ENCODE measurements at regions not wholly inside any gene's neighbourhood (a gene's known extent, or its start where the extent isn't known, plus 50 kb on each side); places are given as distances from the start of the nearest gene placed in this dataset.
"Not testable (repeated sequence)": the region's sequence is repeated elsewhere in the genome, so short reads cannot be mapped to it uniquely, and the experiment has no call there.

DNA sequence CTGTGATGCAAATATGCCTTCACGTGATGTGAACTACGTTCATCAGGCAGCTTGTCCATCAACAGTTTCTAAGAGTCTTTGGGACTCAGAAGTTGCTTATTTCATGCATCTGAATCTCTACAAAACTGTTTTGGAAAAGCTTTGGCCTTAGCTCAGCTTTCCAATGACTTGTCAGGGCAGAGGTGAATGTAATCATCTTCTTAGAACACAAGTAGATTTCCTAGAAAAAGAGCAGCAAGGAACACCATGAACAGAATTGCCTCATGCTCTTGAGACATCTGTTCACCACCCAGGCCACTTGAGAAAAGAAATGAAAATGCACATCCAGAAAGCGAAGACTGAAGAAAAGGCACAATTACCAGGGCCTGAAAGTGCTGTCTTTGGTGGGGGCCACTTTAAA lies 105.8 kb upstream of the PDHA1 start:
- Histone ChIP-seq H3K9me3 (ENCODE audit: low read depth, low read length, poor library complexity, severe bottlenecking) (peaks cover 5% of the 10 kb centered on the region), H3K27me3 (replicated peaks; ENCODE audit: insufficient read depth, low read depth, low read length, poor library complexity) (no peaks in the 10 kb centered on the region), H3K4me3 (ENCODE audit: low read depth, low read length, poor library complexity, severe bottlenecking) (no peak overlapping the region), H3K36me3 (ENCODE audit: insufficient read depth, low read length, poor library complexity, severe bottlenecking) (no peaks in the 10 kb centered on the region), H3K4me1 (ENCODE audit: insufficient read depth, low read length, poor library complexity, severe bottlenecking) (no peaks in the 10 kb centered on the region), H3K27ac (ENCODE audit: low read depth, low read length, poor library complexity, severe bottlenecking) (no peak overlapping the region)
- no peak for DNase-seq (ENCODE audit: low spot score)
- intact Hi-C loops (cut with micrococcal nuclease; ENCODE audit: unreplicated experiment), result no loop called here
- ChIA-PET CTCF (interaction anchor here (0.6 kb wide), 1 partner anchor 116 kb away, joined by 4 read pairs; the partner anchor contains the start of gene ADGRG2), POLR2A (ENCODE audit: low non-redundant PET) (no interaction called here)
- TF ChIP-seq, protein P1, sequence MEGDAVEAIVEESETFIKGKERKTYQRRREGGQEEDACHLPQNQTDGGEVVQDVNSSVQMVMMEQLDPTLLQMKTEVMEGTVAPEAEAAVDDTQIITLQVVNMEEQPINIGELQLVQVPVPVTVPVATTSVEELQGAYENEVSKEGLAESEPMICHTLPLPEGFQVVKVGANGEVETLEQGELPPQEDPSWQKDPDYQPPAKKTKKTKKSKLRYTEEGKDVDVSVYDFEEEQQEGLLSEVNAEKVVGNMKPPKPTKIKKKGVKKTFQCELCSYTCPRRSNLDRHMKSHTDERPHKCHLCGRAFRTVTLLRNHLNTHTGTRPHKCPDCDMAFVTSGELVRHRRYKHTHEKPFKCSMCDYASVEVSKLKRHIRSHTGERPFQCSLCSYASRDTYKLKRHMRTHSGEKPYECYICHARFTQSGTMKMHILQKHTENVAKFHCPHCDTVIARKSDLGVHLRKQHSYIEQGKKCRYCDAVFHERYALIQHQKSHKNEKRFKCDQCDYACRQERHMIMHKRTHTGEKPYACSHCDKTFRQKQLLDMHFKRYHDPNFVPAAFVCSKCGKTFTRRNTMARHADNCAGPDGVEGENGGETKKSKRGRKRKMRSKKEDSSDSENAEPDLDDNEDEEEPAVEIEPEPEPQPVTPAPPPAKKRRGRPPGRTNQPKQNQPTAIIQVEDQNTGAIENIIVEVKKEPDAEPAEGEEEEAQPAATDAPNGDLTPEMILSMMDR (conservative IDR thresholded peaks at IDR 0.05; ENCODE audit: low read depth, low read length), result no peak
- no peak for TF ChIP-seq EZH2 (IDR thresholded peaks at IDR 0.05; ENCODE audit: borderline replicate concordance, low read depth, low read length, poor library complexity, severe bottlenecking)
- BruUV-seq (replicated peaks), result no TSS peak

DNA sequence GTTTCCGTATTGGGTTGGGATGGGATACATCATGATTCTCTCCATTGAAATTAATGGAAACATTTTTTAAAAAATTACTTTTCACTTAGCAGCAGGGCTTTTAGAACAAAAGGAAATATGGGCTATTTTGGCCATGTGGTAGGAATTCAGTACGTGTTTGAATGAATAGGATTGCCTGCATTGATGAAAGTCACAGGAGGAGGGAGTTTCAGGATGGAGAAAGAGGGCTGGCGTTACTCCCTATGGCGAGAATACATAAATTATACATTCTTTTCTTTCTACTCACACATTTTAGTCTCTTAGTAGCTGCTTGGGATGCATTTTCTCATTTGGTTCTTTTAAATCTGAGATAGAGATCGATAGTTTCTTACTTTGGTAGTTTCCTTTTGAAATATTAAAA lies 100.3 kb upstream of the PDHA1 start:
- Histone ChIP-seq H3K9me3 (ENCODE audit: low read depth, low read length, poor library complexity, severe bottlenecking) (peaks cover 5% of the 10 kb centered on the region), H3K27ac (ENCODE audit: low read depth, low read length, poor library complexity, severe bottlenecking) (no peak overlapping the region), H3K36me3 (ENCODE audit: insufficient read depth, low read length, poor library complexity, severe bottlenecking) (no peaks in the 10 kb centered on the region), H3K4me1 (ENCODE audit: insufficient read depth, low read length, poor library complexity, severe bottlenecking) (no peaks in the 10 kb centered on the region), H3K27me3 (replicated peaks; ENCODE audit: insufficient read depth, low read depth, low read length, poor library complexity) (no peaks in the 10 kb centered on the region), H3K4me3 (ENCODE audit: low read depth, low read length, poor library complexity, severe bottlenecking) (no peak overlapping the region)
- ChIA-PET POLR2A (ENCODE audit: low non-redundant PET) (no interaction called here), CTCF (no interaction called here)
- no TSS peak for BruUV-seq (replicated peaks)
- intact Hi-C loops (cut with micrococcal nuclease; ENCODE audit: unreplicated experiment), result no loop called here
- TF ChIP-seq, protein P1 (conservative IDR thresholded peaks at IDR 0.05; ENCODE audit: low read depth, low read length), result no peak
- no peak for TF ChIP-seq EZH2 (IDR thresholded peaks at IDR 0.05; ENCODE audit: borderline replicate concordance, low read depth, low read length, poor library complexity, severe bottlenecking)
- DNase-seq (ENCODE audit: low spot score), result peak; percentile 68

DNA sequence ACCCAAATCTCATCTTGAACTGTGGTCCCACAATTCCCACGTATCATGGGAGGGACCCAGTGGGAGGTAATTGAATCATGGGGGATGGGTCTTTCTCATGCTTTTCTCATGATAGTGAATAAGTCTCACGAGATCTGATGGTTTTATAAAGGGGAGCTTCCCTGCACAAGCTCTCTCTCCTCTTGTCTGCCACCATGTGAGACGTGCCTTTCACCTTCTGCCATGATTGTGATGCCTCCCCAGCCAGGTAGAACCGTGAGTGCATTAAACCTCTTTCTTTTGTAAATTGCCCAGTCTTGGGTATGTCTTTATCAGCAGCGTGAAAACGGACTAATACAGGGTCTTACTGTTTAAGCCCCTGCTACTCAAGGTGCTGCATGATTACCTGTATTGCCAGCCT lies 98.8 kb upstream of the PDHA1 start:
- CTCF ChIA-PET, result interaction anchor here (0.6 kb wide), 1 partner anchor 10 kb away, joined by 3 read pairs; no protein-coding TSS in a partner anchor
- H3K9me3 ChIP-seq (ENCODE audit: low read depth, low read length, poor library complexity, severe bottlenecking); H3K27me3 ChIP-seq (replicated peaks; ENCODE audit: insufficient read depth, low read depth, low read length, poor library complexity); H3K4me3 ChIP-seq (ENCODE audit: low read depth, low read length, poor library complexity, severe bottlenecking); H3K27ac ChIP-seq (ENCODE audit: low read depth, low read length, poor library complexity, severe bottlenecking); DNase-seq (ENCODE audit: low spot score); BruUV-seq (replicated peaks); H3K36me3 ChIP-seq (ENCODE audit: insufficient read depth, low read length, poor library complexity, severe bottlenecking); intact Hi-C loops (cut with micrococcal nuclease; ENCODE audit: unreplicated experiment); H3K4me1 ChIP-seq (ENCODE audit: insufficient read depth, low read length, poor library complexity, severe bottlenecking); POLR2A ChIA-PET (ENCODE audit: low non-redundant PET): not testable (repeated sequence)

DNA sequence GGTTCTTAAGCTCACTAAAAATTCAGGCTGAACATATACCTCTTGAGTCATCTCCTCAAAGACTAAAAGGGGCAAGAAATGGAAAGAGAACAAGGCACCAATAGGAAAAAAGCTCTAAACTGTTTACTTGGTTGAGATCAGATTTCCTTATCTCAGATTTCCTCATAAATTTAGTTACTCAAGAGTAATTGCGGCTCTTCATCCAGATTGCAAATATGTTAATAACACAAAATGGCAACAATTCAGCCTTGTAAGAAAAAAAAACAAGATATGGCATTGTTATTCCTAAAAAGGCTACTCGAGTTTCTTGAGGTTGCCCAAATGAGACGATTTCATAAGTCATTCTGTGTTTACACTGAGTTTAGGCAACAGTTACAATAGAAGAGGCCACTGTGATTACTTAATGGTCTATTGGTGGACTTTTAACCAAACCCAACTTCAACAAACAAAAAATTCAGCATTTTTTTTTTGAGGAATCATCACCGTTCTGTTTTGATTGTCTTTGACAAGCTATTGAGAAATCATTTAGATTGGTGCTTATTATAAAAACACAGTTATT lies 97.9 kb upstream of the PDHA1 start:
- H3K4me1 ChIP-seq (ENCODE audit: insufficient read depth, low read length, poor library complexity, severe bottlenecking), result no peaks in the 10 kb centered on the region
- CTCF ChIA-PET, result no interaction called here
- no peak overlapping the region for H3K27ac ChIP-seq (ENCODE audit: low read depth, low read length, poor library complexity, severe bottlenecking)
- H3K9me3 ChIP-seq (ENCODE audit: low read depth, low read length, poor library complexity, severe bottlenecking), result peaks cover 6% of the 10 kb centered on the region
- H3K27me3 ChIP-seq (replicated peaks; ENCODE audit: insufficient read depth, low read depth, low read length, poor library complexity), result no peaks in the 10 kb centered on the region
- intact Hi-C loops (cut with micrococcal nuclease; ENCODE audit: unreplicated experiment), result no loop called here
- H3K4me3 ChIP-seq (ENCODE audit: low read depth, low read length, poor library complexity, severe bottlenecking), result no peak overlapping the region
- BruUV-seq (replicated peaks), result no TSS peak
- no peak for DNase-seq (ENCODE audit: low spot score)
- POLR2A ChIA-PET (ENCODE audit: low non-redundant PET), result no interaction called here
- H3K36me3 ChIP-seq (ENCODE audit: insufficient read depth, low read length, poor library complexity, severe bottlenecking), result no peaks in the 10 kb centered on the region
- TF ChIP-seq, protein P1 (conservative IDR thresholded peaks at IDR 0.05; ENCODE audit: low read depth, low read length), result no peak
- no peak for TF ChIP-seq EZH2 (IDR thresholded peaks at IDR 0.05; ENCODE audit: borderline replicate concordance, low read depth, low read length, poor library complexity, severe bottlenecking)

Data from A673 (cell line).